ENCODE measurements at regions not wholly inside any gene's neighbourhood (a gene's known extent, or its start where the extent isn't known, plus 50 kb on each side); places are given as distances from the start of the nearest gene placed in this dataset.

DNA sequence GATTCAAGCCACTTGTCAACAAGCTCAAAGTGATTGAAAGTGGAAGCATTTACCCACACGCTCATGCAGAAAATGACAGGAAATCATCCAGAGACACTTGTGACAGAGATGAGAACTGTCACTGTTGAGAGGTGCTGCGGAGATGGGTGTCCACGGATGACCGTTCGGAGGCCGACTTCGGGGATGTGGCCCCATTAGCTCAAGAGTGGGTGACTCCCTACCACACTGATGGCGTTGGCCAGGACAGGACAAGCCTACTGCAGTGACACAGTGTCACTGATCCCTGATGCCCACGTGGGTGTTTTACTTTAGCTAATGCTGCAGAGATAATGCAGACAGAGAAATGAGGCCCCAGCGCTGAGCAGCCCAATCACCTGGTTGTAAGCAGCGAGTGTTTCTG, 81.5 kb upstream of the YWHAQ start:
- no peaks in the 10 kb centered on the region for H3K36me3 ChIP-seq
- no peaks in the 10 kb centered on the region for H3K4me1 ChIP-seq
- H3K27me3 ChIP-seq = no peaks in the 10 kb centered on the region
- intact Hi-C loops (cut with DNase I) = no loop called here
- no peak overlapping the region for H3K4me3 ChIP-seq
- no peak overlapping the region for H3K27ac ChIP-seq
- TF ChIP-seq, protein P1, sequence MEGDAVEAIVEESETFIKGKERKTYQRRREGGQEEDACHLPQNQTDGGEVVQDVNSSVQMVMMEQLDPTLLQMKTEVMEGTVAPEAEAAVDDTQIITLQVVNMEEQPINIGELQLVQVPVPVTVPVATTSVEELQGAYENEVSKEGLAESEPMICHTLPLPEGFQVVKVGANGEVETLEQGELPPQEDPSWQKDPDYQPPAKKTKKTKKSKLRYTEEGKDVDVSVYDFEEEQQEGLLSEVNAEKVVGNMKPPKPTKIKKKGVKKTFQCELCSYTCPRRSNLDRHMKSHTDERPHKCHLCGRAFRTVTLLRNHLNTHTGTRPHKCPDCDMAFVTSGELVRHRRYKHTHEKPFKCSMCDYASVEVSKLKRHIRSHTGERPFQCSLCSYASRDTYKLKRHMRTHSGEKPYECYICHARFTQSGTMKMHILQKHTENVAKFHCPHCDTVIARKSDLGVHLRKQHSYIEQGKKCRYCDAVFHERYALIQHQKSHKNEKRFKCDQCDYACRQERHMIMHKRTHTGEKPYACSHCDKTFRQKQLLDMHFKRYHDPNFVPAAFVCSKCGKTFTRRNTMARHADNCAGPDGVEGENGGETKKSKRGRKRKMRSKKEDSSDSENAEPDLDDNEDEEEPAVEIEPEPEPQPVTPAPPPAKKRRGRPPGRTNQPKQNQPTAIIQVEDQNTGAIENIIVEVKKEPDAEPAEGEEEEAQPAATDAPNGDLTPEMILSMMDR (IDR thresholded peaks at IDR 0.05) = no peak
- no peak for DNase-seq
- H3K9ac ChIP-seq (ENCODE audit: low read depth in 2 of 2, low read length in 2 of 2) = no peak overlapping the region
- no peaks in the 10 kb centered on the region for H3K9me3 ChIP-seq

- intact Hi-C loops (cut with DNase I) = no loop called here
- H3K27me3 ChIP-seq = no peaks in the 10 kb centered on the region
- H3K4me1 ChIP-seq = no peaks in the 10 kb centered on the region
- TF ChIP-seq, protein P1 (IDR thresholded peaks at IDR 0.05) = no peak
- no peak overlapping the region for H3K4me3 ChIP-seq
- H3K9me3 ChIP-seq = no peaks in the 10 kb centered on the region
- no peaks in the 10 kb centered on the region for H3K36me3 ChIP-seq
- no peak overlapping the region for H3K9ac ChIP-seq (ENCODE audit: low read depth in 2 of 2, low read length in 2 of 2)
- no peak overlapping the region for H3K27ac ChIP-seq
- DNase-seq = no peak
These were observed 83.9 kb upstream of the YWHAQ start for GRCh38 chr2:9714630-9715214.

GRCh38 chr2:9715238-9715637, 84.4 kb upstream of the YWHAQ start:
- Histone ChIP-seq H3K27ac (no peak overlapping the region), H3K36me3 (no peaks in the 10 kb centered on the region), H3K9ac (ENCODE audit: low read depth in 2 of 2, low read length in 2 of 2) (no peak overlapping the region), H3K4me1 (no peaks in the 10 kb centered on the region), H3K9me3 (no peaks in the 10 kb centered on the region), H3K27me3 (no peaks in the 10 kb centered on the region), H3K4me3 (no peak overlapping the region)
- TF ChIP-seq, protein P1 (IDR thresholded peaks at IDR 0.05) = no peak
- no peak for DNase-seq
- intact Hi-C loops (cut with DNase I) = no loop called here

DNA sequence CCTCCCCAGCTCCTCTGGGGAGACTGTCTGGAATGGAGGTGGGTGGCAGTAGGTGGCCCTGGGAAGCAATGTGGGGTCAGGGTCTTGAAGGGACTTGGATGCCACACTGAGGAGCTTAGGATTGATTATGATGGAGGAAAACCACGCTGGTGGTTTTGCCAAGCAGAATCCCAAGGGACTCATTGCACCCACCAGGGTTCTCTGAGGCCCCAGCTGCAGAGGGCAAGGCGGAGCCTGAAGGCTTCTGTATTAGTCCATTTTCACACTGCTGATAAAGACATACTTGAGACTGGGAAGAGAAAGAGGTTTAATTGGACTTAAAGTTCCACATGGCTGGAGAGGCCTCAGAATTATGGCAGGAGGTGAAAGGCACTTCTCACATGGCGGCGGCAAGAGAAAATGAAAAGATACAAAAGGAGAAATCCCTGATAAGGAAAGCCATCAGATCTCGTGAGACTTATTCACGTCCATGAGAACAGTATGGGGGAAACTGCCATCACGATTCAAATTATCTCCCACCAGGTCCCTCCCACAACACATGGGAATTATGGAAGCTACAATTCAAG, 87.2 kb upstream of the YWHAQ start:
- intact Hi-C loops (cut with DNase I) = no loop called here
- Histone ChIP-seq H3K27me3 (no peaks in the 10 kb centered on the region), H3K27ac (no peak overlapping the region), H3K4me1 (no peaks in the 10 kb centered on the region), H3K4me3 (no peak overlapping the region), H3K9ac (ENCODE audit: low read depth in 2 of 2, low read length in 2 of 2) (no peak overlapping the region), H3K9me3 (no peaks in the 10 kb centered on the region), H3K36me3 (no peaks in the 10 kb centered on the region)
- DNase-seq = no peak
- TF ChIP-seq, protein P1 (IDR thresholded peaks at IDR 0.05) = no peak

GRCh38 chr2:9720352-9721093, 89.7 kb upstream of the YWHAQ start:
- Histone ChIP-seq H3K27me3 (no peaks in the 10 kb centered on the region), H3K9ac (ENCODE audit: low read depth in 2 of 2, low read length in 2 of 2) (no peak overlapping the region), H3K27ac (no peak overlapping the region), H3K4me3 (no peak overlapping the region), H3K36me3 (no peaks in the 10 kb centered on the region), H3K9me3 (no peaks in the 10 kb centered on the region), H3K4me1 (no peaks in the 10 kb centered on the region)
- intact Hi-C loops (cut with DNase I) = no loop called here
- TF ChIP-seq, protein P1 (IDR thresholded peaks at IDR 0.05) = no peak
- DNase-seq = no peak

Data from colonic mucosa (tissue), 4 donors.